HepG2 (cell line): ENCODE measurements at regions not wholly inside any gene's neighbourhood (a gene's known extent, or its start where the extent isn't known, plus 50 kb on each side); places are given as distances from the start of the nearest gene placed in this dataset.

Experiments used
- KDM4B ChIP-seq: sonication (generic); formaldehyde crosslinking; IDR thresholded peaks from 2 replicates; pipeline ENCODE4 v1.4.0; 2020; ENCODE audit warnings: missing genetic modification reagents
- MED13 ChIP-seq: sonication (generic); formaldehyde crosslinking; IDR thresholded peaks from 2 replicates; pipeline ENCODE4 v1.5.0; 2020; ENCODE audit warnings: missing genetic modification reagents
- PLRG1 ChIP-seq: fragments of 450-650 bp; conservative IDR thresholded peaks from 2 replicates; pipeline ENCODE4 v1.6.1; 2016
- XRCC5 ChIP-seq: fragments of 200-400 bp; formaldehyde crosslinking; optimal IDR thresholded peaks from 2 replicates; pipeline ENCODE3; 2017; ENCODE audit warnings: mild to moderate bottlenecking, low read length
- ZNF160 ChIP-seq: sonication (generic); formaldehyde crosslinking; IDR thresholded peaks from 2 replicates; pipeline ENCODE4 v1.8.0; 2022; ENCODE audit warnings: mild to moderate bottlenecking, inconsistent platforms, missing genetic modification reagents
- ZNF281 ChIP-seq: sonication (generic); formaldehyde crosslinking; IDR thresholded peaks from 2 replicates; pipeline ENCODE4 v1.4.0; 2020; ENCODE audit warnings: missing genetic modification reagents, borderline replicate concordance
- ZNF34 ChIP-seq: sonication (generic); formaldehyde crosslinking; IDR thresholded peaks from 2 replicates; pipeline ENCODE4 v1.4.0; 2020; ENCODE audit warnings: mild to moderate bottlenecking, missing genetic modification reagents, borderline replicate concordance
- ZNF615 ChIP-seq: sonication (generic); formaldehyde crosslinking; IDR thresholded peaks from 2 replicates; pipeline ENCODE4 v1.5.0; 2020; ENCODE audit warnings: mild to moderate bottlenecking, missing genetic modification reagents, borderline replicate concordance
- ZNF674 ChIP-seq: sonication (generic); formaldehyde crosslinking; IDR thresholded peaks from 2 replicates; pipeline ENCODE4 v1.5.0; 2020; ENCODE audit warnings: low read depth, mild to moderate bottlenecking, missing genetic modification reagents
- ZNF749 ChIP-seq: sonication (generic); formaldehyde crosslinking; IDR thresholded peaks from 2 replicates; pipeline ENCODE4 v1.8.0; 2022; ENCODE audit warnings: mild to moderate bottlenecking, missing genetic modification reagents, moderate library complexity, borderline replicate concordance
- TF ChIP-seq, protein P1 (sequence below): sonication (generic); formaldehyde crosslinking; IDR thresholded peaks from 2 replicates; pipeline ENCODE4 v1.4.0; 2020; ENCODE audit warnings: missing genetic modification reagents
- TF ChIP-seq, protein P2 (sequence below): sonication (generic); formaldehyde crosslinking; IDR thresholded peaks from 2 replicates; pipeline ENCODE4 v1.5.1; 2020; ENCODE audit warnings: mild to moderate bottlenecking, missing genetic modification reagents, moderate library complexity
- TF ChIP-seq, protein P3 (sequence below): sonication (generic); formaldehyde crosslinking; IDR thresholded peaks from 2 replicates; pipeline ENCODE4 v1.4.0; 2020; ENCODE audit warnings: mild to moderate bottlenecking, missing genetic modification reagents

DNA sequence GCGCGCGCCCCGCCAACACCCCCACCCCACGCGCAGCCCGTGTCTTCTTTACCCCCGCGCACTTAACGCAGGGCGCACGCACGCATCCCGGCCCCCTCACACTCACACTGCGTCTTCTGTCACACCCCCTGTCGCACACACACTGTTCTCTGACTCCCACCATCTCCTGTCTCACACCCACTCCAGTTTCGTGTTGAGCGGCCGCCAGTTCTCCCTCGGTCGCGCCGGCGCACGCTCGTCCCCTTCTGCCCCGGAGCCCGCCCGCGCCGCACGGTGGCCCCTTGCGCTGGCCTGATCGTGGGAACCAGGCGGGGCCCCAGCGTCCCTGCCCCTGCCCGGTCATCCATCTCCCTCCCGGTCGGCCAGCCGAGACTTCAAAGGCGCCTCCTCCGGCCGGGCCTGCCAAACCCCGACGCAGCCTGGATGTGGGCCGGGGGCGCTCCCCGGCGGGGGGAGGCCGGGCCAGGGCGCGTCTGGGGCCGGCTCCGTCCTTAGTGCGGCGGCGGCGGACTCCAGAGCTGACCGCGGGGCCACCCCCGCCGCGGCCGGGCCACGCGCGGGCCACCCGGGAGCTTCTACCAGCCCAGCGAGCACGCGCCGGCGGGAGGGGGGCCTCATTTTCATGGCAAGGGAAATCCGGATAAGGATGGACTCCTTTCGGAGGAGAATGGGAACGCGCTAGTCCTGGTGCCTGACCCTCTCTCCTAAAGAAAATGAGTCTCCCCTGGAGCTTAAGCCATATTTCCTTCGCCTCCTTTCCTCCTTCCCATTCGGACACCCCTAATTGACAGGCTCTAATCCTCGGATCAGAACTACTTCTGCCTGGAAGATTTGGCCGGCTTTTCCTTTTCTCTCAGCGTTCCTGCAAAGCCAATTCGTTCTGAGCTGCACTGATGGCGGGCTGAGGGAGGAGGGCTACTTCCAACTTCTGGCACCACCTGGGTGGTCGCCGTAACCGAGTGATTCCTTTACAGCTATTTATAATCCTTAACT, 82.0 kb upstream of the HMGA2 start (continued):
- TF ChIP-seq, protein P1, sequence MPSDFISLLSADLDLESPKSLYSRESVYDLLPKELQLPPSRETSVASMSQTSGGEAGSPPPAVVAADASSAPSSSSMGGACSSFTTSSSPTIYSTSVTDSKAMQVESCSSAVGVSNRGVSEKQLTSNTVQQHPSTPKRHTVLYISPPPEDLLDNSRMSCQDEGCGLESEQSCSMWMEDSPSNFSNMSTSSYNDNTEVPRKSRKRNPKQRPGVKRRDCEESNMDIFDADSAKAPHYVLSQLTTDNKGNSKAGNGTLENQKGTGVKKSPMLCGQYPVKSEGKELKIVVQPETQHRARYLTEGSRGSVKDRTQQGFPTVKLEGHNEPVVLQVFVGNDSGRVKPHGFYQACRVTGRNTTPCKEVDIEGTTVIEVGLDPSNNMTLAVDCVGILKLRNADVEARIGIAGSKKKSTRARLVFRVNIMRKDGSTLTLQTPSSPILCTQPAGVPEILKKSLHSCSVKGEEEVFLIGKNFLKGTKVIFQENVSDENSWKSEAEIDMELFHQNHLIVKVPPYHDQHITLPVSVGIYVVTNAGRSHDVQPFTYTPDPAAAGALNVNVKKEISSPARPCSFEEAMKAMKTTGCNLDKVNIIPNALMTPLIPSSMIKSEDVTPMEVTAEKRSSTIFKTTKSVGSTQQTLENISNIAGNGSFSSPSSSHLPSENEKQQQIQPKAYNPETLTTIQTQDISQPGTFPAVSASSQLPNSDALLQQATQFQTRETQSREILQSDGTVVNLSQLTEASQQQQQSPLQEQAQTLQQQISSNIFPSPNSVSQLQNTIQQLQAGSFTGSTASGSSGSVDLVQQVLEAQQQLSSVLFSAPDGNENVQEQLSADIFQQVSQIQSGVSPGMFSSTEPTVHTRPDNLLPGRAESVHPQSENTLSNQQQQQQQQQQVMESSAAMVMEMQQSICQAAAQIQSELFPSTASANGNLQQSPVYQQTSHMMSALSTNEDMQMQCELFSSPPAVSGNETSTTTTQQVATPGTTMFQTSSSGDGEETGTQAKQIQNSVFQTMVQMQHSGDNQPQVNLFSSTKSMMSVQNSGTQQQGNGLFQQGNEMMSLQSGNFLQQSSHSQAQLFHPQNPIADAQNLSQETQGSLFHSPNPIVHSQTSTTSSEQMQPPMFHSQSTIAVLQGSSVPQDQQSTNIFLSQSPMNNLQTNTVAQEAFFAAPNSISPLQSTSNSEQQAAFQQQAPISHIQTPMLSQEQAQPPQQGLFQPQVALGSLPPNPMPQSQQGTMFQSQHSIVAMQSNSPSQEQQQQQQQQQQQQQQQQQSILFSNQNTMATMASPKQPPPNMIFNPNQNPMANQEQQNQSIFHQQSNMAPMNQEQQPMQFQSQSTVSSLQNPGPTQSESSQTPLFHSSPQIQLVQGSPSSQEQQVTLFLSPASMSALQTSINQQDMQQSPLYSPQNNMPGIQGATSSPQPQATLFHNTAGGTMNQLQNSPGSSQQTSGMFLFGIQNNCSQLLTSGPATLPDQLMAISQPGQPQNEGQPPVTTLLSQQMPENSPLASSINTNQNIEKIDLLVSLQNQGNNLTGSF: no peak
- TF ChIP-seq ZNF749: no peak
- TF ChIP-seq KDM4B (CRISPR knock-in tag): no peak
- TF ChIP-seq, protein P2, sequence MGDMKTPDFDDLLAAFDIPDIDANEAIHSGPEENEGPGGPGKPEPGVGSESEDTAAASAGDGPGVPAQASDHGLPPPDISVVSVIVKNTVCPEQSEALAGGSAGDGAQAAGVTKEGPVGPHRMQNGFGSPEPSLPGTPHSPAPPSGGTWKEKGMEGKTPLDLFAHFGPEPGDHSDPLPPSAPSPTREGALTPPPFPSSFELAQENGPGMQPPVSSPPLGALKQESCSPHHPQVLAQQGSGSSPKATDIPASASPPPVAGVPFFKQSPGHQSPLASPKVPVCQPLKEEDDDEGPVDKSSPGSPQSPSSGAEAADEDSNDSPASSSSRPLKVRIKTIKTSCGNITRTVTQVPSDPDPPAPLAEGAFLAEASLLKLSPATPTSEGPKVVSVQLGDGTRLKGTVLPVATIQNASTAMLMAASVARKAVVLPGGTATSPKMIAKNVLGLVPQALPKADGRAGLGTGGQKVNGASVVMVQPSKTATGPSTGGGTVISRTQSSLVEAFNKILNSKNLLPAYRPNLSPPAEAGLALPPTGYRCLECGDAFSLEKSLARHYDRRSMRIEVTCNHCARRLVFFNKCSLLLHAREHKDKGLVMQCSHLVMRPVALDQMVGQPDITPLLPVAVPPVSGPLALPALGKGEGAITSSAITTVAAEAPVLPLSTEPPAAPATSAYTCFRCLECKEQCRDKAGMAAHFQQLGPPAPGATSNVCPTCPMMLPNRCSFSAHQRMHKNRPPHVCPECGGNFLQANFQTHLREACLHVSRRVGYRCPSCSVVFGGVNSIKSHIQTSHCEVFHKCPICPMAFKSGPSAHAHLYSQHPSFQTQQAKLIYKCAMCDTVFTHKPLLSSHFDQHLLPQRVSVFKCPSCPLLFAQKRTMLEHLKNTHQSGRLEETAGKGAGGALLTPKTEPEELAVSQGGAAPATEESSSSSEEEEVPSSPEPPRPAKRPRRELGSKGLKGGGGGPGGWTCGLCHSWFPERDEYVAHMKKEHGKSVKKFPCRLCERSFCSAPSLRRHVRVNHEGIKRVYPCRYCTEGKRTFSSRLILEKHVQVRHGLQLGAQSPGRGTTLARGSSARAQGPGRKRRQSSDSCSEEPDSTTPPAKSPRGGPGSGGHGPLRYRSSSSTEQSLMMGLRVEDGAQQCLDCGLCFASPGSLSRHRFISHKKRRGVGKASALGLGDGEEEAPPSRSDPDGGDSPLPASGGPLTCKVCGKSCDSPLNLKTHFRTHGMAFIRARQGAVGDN (CRISPR knock-in tag): peak; percentile 66
- TF ChIP-seq ZNF34 (CRISPR knock-in tag): no peak
- TF ChIP-seq ZNF281 (CRISPR knock-in tag): no peak
- no peak for TF ChIP-seq PLRG1
- peak; percentile 14 for TF ChIP-seq XRCC5
- TF ChIP-seq ZNF160: no peak
- TF ChIP-seq ZNF615 (CRISPR knock-in tag): no peak
- TF ChIP-seq, protein P3, sequence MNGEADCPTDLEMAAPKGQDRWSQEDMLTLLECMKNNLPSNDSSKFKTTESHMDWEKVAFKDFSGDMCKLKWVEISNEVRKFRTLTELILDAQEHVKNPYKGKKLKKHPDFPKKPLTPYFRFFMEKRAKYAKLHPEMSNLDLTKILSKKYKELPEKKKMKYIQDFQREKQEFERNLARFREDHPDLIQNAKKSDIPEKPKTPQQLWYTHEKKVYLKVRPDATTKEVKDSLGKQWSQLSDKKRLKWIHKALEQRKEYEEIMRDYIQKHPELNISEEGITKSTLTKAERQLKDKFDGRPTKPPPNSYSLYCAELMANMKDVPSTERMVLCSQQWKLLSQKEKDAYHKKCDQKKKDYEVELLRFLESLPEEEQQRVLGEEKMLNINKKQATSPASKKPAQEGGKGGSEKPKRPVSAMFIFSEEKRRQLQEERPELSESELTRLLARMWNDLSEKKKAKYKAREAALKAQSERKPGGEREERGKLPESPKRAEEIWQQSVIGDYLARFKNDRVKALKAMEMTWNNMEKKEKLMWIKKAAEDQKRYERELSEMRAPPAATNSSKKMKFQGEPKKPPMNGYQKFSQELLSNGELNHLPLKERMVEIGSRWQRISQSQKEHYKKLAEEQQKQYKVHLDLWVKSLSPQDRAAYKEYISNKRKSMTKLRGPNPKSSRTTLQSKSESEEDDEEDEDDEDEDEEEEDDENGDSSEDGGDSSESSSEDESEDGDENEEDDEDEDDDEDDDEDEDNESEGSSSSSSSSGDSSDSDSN (CRISPR knock-in tag): peak; percentile 84
- no peak for TF ChIP-seq ZNF674 (CRISPR knock-in tag)
- no peak for TF ChIP-seq MED13 (CRISPR knock-in tag)
